ENCODE measurements at regions not wholly inside any gene's neighbourhood (a gene's known extent, or its start where the extent isn't known, plus 50 kb on each side); places are given as distances from the start of the nearest gene placed in this dataset.
"Not testable (repeated sequence)": the region's sequence is repeated elsewhere in the genome, so short reads cannot be mapped to it uniquely, and the experiment has no call there.

DNA sequence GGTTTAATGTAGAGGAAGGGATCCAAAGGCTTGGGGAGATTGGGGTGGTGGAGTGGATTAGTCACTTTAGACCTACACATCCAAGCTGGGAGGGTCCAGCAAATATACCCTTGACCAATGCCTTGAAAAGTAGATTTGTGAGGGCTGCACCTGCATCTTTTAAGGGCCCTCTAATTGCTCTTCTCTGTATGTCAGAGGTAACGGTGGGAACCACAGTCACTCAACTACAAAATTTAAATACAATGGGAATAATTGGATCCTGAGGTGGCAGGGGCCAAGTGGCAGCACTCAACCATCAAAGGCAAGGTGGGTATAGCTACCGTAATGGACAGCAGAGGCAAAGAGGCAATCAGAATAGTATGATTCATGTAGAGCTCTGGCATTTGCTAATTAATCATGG is 833.7 kb upstream of the ARRDC3 start:
- not testable (repeated sequence) for FAIRE-seq

DNA sequence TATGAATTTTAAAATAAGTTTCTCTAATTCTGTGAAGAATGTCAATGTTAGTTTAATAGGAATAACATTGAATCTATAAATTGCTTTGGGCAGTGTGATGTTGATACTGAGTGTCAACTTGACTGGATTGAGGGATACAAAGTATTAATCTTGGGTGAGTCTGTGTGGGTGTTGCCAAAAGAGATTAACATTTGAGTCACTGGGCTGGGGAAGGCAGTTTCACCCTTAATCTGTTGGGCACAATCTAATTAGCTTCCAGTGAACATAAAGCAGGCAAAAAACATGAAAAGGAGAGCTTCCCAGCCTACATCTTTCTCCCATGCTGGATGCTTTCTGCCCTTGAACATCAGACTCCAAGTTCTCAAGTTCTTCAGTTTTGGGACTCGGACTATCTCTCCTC is 832.0 kb upstream of the ARRDC3 start:
- no peak for FAIRE-seq

DNA sequence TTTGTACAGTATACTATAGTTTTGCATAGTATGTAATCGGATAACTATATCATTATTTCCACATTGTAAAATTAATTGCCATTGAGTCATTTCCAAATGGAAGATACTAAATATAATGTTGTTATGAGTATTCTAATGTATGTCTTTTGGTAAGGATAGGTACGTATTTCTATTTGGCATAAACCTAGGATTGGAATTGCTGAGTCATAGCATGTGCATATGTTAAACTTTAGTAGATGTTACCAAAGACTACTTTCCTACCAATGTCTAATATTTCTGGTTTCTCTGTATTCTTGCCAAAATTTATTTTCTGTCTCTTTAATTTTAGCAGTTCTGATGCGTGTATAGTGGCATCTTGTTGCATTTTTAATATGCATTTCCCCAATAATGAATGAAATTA is 825.1 kb upstream of the ARRDC3 start:
- no peak for FAIRE-seq

DNA sequence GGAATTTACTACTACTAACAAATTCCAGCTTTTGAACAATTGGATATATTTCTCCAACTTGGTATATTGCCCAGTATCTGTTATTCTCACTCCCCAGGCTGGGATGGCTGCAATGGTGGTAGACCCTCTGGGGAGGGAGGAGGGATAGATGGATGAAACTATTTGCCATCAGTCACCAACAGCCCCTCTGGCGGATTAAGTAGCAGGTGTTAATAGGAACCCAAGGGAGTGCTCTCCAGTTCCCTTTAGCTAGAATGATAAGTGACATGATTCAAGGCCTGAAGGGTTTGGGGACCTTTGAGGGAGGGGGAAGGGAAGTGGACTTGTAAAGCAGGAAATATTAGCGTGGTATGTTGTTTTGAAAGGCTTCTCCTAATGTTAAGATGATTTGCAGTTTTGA is 824.0 kb upstream of the ARRDC3 start:
- FAIRE-seq: no peak

DNA sequence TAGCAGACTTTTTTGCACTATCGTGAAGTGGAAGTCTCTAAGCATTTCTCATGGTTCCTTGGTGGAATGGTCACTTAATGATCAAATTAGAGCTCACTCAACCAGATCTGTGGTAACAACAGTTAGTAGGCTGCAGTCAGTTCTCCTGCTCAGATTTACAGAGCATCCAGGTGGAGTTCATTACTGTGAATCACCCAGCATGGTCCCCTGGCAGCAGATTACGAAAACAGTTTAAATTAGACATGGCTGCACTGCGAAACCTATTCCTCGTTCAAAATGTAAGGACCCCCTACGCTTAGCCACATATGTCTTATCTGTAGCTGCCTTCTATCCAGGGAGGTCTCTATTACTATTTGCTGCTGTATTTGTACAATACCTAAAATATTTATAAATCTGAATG is 823.6 kb upstream of the ARRDC3 start:
- no peak for FAIRE-seq

DNA sequence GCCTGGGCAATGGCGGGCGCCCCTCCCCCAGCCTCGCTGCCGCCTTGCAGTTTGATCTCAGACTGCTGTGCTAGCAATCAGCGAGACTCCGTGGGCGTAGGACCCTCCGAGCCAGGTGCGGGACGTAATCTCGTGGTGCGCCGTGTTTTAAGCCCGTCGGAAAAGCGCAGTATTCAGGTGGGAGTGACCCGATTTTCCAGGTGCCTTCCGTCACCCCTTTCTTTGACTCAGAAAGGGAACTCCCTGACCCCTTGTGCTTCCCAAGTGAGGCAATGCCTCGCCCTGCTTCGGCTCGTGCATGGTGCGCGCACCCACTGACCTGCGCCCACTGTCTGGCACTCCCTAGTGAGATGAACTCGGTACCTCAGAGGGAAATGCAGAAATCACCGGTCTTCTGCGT is 815.9 kb upstream of the ARRDC3 start:
- not testable (repeated sequence) for FAIRE-seq

DNA sequence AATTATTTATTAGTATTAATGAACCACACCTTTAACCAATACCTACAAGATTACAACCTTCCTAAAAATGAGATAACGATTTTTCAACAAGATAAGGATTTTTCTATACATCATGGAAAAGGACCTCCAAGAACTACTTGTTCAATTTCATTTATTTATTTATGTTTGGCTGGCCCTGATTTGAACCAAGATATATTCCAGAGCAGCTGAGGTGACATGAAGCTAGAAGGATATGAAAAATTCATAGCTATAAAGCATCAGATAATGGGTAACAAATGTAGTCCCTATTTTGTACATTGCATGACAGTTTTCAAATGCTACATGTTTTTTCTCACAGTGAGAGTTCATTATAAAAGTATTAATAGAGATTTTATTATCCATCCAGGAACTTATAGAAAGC is 798.5 kb upstream of the ARRDC3 start:
- FAIRE-seq: no peak

DNA sequence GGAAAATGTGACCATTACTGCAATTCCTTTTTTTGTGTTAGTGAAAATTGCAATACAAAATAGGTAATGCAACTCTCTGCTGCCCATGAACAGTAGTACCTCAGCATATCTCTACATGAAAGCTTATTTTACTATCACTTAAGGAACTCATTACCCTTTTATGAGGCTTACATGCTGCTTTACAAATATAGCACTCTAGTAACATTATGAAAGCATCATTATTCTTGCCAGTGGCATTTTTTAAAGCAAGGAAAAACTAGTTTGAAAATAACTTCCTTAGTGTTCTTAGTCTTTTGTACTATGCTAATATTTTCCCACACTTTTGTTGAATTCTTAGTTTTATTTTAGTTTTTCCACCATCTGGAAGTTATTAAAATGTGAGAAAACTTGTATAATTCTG is 797.3 kb upstream of the ARRDC3 start:
- no peak for FAIRE-seq

DNA sequence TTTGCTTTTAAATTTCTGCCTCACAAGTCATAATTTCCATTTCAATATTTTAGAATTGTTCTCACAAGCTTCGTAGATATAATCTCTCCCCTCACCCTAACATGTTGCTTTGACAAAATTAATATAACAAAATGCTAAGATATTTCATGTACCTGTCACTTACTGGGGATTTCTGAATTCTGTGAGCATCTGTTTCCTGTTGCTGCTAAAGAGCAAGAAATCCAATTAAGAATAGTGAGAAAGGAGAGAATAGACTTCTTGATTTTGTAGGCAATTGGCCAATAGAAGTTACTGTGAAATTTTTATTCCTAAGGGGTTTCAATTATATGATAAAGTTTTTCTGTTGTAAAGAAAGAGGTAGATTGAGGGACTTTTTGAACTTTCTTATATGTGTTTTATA is 796.5 kb upstream of the ARRDC3 start:
- FAIRE-seq: no peak

DNA sequence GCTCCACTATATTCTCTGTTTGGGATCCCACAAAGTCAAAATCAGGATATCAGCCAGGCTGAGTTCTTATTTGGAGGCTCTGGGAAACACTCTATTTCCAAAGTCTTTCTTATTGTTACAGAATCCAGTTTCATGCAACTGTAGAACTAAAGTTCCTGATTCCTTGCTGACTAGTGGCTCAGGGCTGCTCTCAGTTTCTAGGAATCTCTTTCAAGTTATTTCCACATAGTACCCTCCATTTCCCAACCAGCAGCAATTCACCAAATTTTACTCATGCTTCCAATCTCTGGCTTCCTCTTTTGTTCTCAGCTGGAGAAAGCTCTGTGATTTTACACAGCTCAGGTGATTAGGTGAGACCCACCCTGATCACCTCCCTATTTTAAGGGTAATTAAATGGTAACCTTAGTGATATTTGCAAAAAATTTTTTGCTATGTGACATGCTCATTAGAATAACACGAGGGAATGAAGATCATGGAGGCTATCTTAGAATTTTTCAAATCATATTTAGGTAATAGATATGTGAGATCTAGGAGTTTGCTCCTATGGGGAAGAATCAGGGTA is 794.9 kb upstream of the ARRDC3 start:
- no peak for FAIRE-seq

DNA sequence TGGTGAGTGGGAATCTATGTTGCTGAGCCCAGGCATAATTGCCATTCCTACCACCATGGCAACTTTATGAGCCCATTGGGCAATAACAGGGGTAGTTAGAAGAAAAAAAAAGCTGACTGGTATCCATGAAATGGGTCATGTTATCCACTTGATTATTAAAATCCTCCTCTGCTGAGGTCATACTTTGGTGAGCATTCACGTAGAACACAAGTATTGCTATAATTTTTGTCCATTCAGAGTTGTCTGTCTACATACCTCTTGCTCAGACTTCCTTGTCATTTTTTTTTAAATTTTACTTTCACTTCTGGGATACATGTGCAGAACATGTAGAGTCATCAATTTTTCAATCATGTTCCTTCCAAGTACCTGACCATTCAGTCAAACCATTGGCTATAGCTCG is 780.8 kb upstream of the ARRDC3 start:
- no peak for FAIRE-seq

DNA sequence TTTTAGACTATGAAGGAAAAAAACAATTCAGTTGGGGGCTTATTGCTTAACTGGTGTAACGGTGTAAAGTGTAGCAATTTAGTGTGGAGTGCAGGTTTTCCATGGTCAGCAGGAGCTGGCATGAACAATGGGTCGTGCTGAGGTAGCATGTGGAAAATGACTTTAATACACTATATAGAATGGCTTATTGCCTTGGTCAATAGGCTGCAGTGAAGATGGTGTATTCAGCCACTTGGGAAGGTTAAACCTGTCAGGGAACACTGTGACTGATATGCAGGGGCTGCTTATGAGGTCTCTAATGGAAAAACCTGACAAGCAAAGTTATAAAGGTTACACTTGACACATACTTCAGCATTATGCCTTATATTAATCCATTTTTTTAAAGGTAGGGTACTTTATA is 764.7 kb upstream of the ARRDC3 start:
- FAIRE-seq: no peak

DNA sequence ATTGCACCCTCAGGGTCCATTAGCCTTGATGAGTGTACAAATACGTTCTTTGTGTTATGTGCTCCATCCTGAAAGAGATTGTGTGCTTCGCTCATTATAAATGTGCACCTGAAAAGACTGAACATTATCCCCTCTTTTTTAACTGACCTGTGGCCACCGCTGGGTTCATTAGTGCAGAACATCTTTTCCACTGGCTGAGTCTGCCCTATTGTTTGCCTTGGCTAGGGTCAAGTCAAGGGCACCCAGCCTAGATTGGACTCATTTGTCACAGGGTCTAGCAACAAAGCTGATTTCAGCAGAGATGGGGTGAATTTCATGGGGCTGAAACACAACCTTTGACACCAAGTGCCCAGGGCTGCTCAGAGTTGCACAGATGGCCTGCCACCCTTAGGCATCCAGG is 764.1 kb upstream of the ARRDC3 start:
- FAIRE-seq: no peak

DNA sequence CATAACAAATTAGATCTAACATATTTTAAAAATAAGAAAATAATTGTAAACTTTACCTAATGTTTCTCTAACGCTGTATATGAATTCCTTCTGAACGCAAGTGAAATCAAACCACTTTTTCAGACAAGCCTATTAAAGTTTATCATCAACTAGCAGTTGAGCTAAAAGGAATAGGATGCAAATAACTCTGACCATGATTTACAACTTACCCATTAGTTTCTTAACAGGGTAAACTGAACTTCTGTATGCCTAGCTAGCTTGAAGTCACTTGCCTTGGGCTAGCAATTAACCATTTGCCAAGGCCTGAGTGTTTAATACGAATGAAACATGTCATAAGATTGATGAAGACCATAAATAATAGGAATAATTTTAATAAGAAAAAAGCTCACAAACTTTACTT is 762.7 kb upstream of the ARRDC3 start:
- no peak for FAIRE-seq

DNA sequence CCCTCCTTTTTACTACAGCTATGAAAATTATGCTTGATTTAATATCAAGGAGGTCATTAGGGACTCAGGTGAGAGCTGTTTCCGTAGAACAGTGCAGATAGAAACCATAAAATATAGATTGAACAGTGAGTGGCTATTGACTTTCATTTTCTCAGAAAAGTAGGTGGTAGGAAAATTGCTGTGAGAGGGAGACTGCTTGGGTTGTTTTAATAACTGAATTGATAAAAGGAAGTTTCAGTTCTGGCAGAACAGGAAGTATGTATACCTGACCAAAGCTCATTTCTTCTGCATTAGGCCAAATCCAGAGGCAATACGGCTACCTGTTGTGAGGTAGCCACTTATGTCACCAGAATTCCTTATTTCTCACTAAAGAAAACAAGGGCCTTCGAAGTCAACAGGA is 761.7 kb upstream of the ARRDC3 start:
- FAIRE-seq: no peak

DNA sequence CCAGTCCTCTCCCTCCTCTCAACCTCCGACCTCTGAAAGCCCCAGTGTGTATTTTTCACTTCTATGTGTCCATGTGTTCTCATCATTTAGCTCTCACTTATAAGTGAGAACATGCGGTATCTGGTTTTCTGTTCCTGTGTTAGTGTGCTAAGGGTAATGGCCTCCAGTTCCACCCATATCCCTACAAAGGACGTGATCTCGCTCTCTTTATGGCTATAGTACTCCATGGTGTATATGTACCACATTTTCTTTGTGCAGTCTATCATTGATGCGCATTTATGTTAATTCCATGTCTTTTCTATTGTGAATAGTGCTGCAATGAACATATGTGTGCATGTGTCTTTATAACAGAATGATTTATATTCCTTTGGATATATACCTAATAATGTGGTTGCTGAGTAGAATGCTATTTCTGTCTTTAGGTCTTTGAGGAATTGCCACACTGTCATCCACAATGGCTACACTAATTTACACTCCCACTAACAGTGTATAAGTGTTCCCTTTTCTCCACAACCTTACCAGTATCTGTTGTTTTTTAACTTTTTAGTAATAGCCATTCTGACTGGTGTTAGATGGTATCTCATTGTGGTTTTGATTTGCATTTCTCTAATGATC is 749.3 kb upstream of the ARRDC3 start:
- not testable (repeated sequence) for FAIRE-seq

DNA sequence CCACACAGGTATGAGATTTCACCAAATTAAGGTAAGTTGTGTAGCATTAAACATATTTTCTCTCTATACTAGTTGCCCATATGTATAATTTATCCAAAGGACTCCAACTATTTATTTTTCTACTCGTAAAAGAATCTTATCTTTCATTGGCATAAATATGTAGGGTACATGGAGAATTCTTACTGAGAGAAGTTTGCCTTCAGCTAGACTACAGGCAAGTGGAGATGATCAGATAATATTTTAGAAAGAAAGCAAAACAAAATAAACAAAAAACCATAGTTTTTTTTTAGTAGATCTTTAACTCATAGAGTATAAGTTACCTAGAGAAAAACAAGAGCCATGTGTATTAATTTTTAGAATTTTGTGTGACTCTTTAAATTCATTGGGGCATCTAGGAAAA is 743.1 kb upstream of the ARRDC3 start:
- FAIRE-seq: no peak

DNA sequence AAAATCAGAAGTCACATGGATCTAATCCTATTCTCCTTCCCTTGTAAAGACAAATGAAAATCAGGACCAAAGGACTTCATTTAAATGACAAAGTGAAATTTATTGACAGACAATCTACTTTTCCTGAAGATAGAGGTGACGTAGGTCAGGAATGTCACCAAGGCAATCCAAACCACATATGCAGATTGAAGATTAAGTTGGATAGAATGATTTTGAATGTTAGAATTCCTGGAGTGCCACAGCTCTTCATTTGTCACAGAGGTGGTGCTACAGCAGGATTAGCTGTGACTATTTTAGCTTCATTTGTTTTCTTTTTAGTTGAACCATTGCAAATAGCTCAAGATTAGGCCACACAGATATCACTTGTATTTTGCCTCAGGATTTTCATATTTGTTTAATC is 736.0 kb upstream of the ARRDC3 start:
- FAIRE-seq: no peak

DNA sequence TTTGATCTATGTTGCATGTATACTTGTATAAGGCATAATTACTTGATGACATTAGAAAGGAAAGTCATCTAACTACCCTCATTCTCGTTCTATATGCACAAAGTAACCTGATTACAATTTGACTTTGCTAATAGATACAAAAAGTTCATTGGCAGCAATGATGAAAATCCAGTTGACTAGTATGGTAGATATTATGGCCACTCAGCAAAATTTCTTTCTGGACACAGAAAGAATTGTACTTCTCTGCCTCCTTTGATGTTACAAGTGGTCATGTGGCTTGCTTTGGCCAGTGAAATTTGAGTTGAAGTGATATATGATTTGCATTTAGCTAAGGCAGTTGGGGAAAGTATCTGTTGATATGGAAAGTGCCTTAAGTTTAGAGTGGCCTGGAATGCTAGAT is 723.7 kb upstream of the ARRDC3 start:
- no peak for FAIRE-seq

DNA sequence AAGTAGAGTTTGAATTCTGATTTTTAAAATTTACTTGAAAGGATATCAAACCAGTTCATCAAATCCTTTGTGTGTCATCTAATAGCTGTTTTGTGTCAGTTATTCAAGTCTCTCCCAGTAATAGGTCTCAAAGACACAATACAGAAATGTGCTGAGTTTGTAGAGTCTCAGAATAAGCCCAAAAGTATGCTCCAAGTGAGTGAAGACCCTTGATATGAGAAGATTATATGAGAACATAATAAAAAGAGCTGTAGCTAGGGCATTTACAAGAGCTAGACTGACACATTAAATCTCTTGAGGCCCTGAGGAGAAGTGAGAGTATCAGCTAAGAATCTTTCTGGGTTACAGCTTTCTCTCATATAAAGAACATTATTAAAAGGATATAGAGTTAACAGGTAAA is 721.0 kb upstream of the ARRDC3 start:
- no peak for FAIRE-seq

DNA sequence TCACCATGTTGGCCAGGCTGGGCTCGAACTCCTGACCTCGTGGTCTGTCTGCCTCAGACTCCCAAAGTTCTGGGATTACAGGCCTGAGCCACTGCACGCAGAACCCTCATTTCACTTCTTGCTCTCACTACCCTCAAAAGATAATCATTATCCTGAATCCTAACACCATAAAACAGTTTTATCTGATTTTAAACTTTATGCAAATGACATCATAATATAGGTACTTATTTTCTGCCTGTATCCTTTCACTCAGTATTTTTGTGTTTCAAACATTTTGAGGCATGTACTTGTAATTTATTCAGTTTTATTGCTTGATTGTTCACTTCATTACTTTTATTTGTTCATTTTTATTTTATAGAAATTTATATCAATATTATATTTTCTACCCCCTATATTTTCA is 719.2 kb upstream of the ARRDC3 start:
- FAIRE-seq: no peak

DNA sequence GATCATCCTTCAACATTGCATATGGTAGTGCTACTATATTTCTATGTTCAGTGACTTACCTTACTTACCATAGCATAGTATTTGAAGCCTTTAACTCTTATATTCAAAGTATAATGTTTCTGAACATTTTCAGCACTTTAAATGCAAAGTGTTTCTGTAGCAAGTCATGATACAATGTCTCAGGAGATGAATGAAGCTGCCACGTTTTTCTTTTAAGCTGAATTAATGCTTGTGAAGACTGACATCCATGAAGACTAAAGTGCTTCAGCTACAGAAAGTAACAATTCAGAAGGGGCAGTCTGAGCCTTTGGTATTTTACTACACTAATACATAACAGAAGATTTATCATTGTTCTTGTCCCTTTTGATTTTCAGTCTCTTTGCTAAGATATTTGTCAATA is 709.1 kb upstream of the ARRDC3 start:
- FAIRE-seq: no peak

DNA sequence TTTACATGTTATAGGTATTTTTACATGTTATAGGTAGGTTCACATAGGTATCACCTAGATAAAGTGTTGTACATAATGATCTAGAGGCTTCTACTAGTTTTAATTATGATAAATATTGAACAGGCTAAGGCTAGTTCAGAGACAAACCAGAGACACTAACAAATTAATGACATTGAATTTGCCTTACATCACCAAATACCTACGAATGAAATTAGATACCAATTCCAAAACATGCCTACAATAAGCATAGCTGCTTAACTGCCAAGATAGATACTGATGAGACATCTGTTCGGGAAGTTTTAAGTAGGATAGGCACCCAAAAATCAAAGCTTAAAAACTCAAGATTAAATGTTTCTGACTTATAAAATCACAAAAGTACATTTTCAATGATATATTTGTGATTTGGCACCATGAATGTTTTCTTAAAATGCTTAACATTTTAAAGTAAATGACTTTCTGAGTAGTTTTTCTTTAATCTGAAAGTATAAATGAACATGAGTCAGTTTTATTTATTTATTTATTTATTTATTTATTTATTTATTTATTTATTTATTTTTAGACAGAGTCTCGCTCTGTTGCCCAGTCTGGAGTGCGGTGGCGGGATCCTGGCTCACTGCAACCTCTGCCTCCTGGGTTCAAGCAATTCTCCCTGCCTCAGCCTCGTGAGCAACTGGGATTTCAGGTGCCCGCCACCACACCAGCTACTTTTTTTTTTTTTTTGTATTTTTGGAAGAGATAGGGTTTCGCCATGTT is 703.1 kb upstream of the ARRDC3 start:
- no peak for FAIRE-seq

DNA sequence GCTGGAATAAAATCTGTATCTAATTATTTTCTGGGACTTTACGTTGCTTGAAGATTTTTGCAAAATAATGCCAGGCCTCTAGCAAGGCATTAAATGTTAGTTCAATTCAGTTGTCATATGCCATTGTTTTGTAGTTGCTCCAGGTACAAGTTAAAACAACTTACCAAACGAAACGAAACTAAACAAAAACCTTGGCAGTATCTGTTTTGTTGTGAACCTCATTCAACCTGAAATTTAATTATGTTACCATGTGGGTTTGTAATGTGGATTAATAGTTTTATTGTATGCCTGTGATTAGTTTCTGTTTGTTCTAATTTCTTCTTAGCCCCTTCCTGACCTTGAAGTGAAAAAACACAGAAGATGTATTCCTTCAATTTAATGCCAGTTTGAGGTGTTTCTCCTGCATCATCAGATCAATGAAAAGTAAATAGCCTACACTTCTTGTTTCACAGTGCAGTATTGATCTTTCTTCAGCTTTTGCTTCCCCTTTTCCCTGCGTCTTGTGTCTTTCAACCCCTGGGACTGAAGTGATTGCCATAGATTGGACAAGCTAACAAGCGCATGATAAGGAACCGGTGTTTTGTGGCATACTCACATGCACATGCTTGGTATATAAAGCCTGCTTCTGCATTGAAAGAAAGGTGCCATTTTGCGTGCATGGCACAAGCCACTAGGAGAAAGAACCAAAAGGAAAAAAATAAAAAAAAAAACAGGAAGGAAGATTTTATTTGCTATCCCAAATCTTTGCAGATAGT is 699.0 kb upstream of the ARRDC3 start:
- no peak for FAIRE-seq
